Anterior cingulate cortex (tissue), 58 donors: ENCODE measurements at regions not wholly inside any gene's neighbourhood (a gene's known extent, or its start where the extent isn't known, plus 50 kb on each side); places are given as distances from the start of the nearest gene placed in this dataset.

Source experiments
- DNase-seq, 58 donors: peaks; one replicate each; lab custom pipeline; 2025; lab: John Stamatoyannopoulos, UW

DNA sequence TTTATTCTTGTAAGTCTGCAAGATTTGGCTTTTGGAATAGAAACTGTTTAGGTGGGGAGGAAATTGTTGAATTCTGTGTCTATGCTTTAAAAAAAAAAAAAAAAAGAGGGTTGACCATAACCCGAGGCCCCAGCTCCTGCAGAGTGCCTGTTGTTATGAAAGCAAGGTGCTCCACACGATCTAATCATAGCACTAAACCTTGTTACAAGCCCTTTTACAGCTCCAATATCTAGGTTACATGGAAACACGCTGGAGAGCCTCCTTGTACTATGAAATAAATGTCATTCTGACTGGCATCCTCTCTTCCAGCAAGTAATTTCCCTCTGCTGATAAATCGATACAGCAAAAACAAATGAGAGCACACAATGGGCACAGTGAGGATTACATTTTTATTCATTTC, 303.1 kb upstream of the SOX5 start:
- no peak for DNase-seq

DNA sequence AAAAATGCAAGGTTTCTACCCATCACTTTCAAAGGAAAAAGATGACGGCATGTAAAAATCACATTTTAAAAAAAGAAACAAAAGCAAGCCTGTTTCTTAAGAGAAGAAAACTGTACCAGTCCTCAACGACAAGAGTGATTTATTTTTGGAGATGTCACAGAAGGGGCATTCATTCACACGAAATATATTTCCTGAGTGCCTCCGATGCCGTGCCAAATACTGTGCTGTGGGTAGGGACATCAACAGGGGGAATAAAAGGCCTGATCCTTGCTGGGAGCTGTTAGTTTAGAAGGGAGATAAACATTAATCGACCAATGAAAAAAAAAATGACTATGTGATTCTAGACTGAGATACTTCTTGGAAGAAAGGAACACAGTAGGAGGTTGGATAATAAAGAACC, 297.5 kb upstream of the SOX5 start:
- no peak for DNase-seq

DNA sequence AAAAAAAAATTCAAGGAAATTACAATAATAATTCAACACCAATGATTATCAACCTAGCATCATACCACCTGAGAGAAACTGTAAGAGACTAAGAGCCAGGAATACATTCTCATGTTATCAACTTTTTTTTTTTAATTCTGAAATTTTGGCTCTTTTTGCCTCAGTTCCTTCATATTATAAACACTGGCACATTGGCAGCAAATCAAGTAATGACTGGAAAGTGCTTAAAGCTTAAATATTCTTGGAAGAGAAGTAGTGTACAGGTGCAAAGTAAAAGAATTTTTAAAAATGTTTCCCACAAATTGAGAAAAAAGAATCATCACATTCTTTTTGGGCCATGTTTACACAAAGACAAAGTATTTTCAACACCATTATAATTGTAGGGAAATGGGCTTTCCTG, 296.9 kb upstream of the SOX5 start:
- DNase-seq = no peak

DNA sequence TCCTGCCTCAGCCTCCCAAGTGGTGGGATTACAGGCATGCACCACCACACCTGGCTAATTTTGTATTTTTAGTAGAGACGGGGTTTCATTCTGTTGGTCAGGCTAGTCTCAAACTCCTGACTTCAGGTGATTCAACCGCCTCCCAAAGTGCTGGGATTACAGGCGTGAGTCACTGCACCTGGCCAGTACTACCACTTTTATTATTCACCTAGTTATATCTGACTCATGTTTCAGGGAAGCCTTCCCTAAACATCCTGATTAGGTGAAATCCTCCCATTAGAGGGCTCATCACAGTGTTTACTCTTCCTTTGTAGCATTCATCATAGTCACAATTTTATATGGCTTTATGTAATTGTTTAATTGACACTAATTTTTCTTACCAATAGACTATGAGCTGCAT, 295.3 kb upstream of the SOX5 start:
- DNase-seq = no peak

DNA sequence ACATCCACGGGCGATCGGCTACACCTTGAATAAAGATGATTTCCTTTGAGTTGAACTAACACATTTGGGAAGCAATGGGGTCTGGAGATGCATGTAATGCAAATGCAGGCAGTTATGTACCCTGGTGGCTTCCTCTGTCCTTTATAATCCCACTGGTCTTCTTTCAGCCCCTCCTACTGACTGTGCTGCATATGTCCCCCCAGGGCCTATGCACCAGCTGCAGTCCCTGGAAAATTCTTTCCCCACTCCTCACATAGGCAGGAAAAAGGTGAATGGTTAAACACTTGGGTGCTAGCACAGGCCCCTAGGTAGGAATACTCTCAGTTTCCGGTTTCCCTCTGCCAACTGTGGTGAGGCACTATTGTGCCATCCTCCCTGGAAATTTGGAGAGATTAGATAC, 294.8 kb upstream of the SOX5 start:
- no peak for DNase-seq

DNA sequence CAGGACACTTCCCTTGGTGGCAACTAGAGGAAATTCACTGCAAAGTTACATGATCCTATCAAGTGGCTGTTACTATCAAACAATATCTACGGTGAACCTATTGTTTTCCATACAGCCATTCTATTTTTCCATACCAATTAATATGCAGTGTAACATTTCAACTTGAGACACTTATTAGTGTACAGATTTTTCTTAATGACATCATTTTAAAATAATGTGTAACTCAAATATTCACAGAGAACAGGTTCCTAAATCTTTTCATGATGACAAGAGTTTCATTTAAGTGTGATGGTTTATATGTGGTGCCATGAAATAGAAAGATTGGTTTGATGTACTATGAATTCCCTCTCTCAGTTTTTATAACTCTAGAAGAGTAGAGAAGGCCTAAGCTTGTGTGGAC, 291.2 kb upstream of the SOX5 start:
- no peak for DNase-seq

DNA sequence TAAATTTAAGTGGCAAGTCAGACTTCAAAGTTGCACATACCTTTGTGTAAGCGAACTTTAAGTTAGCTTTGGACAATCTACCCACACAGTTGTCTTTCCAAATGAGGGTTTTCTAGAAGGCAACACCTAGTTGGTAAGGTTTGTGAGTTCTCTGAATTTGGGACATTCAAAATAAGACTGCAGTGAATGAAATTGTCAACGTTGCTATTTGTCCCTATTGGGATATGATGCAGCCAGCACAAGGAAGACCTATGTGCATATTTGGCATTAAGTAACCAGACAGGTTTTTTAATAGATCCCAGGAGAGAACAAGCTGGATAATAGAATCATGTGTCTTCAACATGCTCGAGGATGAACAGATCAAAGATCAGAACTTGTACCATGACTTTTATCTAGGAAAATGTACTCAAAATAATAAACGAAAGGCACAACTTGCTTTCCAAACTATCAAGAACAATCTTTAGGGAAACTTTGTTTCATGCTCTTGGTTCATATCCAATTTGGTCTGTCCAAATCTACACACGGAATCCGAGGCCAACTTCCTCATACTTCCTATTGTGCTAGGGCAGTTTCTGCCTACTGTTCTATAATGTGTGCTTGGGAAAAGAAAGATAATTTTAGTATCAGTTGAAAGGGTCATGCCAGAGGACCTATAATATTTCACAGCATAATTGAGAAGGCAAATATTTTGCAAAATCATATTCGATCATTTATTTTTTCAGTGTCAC, 284.2 kb upstream of the SOX5 start:
- no peak for DNase-seq

DNA sequence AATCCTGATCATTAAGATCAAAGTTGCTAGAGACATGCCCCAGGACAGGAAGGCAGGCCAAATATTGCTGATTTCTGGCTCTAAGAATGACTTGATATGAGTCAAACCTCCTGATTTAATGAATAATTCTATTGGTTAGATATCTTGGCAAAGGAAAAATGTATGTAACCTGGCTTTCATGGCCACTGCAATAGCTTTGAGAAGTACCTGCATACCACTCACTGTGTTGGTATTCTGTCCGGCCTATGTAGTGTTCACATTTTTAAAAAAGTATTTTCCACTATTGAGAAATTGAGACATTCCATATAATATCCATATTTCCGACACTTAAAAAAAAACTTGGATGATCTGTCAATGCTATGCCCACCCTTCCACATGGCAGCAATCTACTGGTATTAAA, 283.1 kb upstream of the SOX5 start:
- DNase-seq = no peak

DNA sequence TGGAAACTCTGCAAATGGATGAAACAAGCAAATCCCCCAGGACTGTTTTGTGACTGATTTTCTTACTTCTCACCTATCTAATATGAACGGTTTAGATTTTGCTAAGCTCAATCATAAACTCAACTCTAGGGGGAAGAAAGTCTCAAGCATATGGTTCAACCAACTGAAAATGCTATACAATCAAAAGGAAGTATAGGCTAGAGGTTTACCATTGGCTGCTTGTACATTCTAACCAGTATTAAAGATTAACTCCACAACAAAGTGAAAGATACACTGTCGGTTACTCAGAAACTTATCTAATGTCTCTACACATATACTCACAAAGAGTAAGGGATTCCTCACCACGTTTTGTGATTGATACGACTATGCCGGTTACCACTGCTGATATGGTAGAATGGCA, 281.8 kb upstream of the SOX5 start:
- no peak for DNase-seq

DNA sequence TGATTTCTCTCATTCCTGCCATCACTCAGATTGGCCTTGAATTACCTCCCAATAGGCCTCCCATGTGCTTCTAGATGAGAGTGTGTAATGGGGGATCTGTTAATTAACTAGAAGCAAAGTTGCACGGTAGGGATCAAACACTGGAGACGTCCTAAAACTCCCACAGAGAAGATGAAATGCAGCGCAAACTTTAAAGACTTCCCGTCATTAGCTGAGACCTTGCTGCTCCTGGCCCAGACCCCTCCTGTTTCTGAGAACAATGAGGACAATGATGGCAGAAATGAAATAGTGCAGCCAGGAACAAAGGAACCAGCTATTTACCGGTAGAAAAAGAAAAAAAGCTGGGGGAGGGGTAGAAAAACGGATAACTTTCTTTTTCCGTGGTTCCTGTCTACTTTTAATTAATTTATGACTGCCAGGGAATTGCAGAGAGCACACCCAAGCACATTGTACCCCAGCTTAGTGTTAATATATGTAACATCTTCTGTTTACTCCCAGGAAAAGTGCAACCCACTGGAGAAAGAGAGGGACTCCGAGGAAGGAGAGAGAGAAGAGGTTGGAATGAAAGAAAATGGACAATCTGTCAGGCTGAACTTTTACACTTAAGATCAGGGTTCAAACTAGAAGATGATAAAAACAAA, 280.7 kb upstream of the SOX5 start:
- DNase-seq = peak in 3 of 58 donors; percentile 20 to 41 (median 37)

DNA sequence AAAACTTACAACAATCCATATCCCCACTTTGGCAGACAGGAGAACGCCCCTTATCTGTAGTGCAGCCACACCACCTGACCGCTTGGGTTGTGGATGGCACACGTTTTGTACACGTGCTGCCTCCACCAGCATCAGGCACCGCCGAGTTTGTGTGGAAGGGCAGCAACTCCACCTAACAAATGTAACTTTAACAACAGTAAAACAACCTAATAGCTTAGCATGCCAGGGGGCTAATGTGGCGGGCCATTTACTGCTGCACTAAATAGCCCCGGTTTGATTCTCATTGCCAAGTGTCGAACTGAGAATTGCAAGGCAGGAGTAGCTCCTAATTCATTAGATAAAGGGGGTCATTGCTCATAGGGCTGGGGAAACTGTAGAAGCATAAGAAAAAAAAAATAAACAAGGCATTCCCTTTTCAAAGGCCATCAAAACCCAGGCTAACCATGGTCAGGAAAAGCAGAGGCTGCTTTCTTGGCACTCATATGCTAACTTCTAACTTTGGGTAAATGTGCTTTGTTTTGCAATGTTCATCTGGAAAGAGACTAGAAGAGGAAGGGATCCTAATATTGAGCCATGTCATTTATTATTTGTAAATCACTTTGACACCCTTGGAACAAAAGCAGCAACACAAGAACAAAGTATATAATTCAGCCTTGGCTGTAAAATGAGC, 279.7 kb upstream of the SOX5 start:
- peak in 2 of 58 donors; percentile 14 to 28 for DNase-seq

DNA sequence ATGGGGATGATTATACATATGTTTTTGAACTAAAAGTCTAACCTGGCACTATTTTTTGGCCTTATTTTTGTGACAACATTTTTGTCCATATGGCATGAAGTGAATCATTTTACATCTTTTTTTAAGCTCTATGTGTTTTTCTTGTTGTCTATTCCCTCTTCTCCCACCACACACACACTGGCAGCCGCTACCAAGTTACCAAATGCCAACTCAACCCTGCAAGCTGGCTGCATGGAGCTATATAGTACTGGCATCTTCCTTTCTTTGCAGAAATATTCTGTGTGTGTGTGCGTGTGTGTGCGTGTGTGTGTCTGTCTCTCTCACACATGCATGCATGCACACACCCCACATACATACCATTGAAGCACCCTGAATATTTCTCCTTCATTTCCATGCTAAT, 278.9 kb upstream of the SOX5 start:
- DNase-seq = peak in 26 of 58 donors; percentile 9 to 61 (median 34)

DNA sequence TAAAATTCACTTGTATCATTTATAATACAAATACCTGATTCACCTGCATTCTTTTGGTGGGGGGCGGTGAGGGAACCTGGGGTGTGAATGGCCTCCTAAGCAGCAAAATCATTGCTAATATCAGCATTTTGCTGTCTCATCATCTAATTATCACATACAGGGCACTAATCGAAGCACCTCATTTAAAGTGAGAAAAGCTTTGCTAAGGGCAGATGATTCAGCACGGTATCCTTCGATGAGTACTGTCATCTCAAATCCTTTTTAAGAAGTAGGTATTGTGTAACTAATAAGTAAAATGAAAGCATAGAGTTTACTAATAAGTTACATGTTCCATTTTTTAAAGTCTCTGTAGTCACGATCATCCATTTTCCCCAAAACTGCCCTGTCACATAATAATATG, 278.1 kb upstream of the SOX5 start:
- no peak for DNase-seq

DNA sequence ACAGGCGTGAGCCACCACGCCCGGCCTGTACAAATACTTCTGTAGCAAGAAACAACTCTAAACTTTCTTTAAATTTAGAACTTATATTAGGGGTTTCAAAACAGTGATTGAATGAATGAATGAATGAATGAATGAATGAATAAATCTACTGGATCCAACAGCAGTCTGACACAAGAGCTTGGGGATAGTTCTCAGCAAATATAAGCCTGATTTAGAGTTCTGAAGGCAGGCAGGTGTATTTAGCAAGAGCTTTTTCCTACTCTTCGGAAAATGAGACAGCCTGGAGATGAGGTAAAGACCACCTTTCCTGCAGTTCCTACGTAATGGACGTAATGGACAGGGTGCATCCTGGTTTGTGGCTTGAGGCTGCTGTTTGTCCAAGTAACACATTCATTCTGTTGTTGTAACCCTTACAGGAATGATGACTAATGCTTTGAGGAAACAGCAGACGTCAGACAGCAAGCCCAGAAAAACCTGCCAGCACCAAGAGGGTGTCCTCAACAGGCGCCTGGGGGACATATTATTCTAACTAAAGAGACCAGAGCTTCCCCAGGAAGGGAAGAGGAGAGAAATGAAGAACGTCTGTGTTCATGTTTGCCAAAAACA, 277.4 kb upstream of the SOX5 start:
- DNase-seq = peak in 3 of 58 donors; percentile 15 to 33 (median 20)

DNA sequence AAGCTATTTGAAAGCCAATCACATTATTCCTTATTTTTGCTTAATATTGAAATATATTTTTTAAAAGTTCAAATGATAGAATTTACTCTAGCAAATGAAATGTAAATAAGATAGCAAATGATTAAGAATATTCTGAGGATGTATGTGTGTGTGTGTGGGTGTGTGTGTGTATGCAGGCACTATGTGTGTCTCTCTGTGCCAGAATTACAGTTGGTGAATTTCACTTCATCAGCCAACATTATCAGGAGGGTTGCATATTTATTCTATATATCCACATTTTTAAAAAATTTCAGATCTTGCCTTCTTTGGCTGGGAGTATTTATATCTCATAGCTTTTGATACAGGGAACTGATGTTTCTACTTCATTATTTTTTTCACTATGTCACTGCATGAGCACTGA, 274.9 kb upstream of the SOX5 start:
- DNase-seq = no peak

DNA sequence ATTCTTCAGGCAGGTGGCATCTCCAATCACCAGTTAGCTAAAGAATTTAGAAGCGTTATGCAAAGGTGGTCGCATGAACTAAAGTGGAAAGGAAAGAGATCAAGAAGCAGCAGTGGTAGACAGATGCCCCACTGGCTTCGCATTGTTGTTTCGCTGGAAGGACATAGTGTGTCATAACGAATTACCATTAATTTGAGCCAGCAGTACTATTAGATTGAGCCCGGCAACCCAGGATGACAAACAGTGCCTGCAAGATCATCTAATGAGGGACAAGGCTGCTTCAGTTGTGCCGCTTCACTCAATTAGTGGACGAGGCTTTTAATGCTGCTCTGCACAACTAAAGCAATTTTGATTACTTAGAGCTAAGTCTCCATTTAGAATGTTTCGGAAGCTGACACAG, 274.5 kb upstream of the SOX5 start:
- DNase-seq = peak in 3 of 58 donors; percentile 7 to 30 (median 13)

DNA sequence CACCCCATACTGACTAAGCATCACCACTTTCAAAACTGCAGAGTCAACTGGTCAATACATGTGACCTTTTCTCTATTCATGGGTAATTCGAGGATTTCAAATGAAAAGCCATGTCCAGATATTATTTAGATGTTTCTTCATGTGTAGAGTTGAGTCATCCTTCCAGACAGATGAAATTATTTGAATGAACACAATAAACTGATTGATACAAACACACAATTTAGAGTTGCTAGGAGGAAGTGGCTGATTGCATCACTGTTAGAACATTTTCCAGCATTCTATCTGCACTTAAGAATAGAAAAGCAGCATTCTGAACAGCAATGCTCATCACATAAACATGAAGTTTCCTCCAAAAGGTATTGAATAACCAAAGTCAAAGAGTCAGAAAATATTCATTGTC, 273.5 kb upstream of the SOX5 start:
- no peak for DNase-seq

DNA sequence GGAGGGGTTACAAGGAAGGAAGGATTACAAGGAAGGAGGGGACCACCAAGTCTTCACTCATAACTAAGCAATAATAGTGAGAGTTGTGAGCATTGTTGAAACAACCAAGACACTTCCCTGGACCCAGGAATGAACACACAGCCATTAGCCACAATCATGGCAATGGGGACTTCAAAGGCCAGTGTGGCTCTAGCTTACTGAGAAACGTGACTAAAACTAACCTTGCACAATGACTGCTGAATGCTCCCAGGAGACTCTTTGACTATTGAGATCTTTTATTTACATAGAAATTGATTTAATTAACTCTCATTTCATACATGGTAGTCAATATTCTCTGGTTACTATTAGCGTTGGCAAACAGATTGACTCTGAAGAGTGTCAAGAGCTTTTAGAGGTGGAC, 263.0 kb upstream of the SOX5 start:
- no peak for DNase-seq

DNA sequence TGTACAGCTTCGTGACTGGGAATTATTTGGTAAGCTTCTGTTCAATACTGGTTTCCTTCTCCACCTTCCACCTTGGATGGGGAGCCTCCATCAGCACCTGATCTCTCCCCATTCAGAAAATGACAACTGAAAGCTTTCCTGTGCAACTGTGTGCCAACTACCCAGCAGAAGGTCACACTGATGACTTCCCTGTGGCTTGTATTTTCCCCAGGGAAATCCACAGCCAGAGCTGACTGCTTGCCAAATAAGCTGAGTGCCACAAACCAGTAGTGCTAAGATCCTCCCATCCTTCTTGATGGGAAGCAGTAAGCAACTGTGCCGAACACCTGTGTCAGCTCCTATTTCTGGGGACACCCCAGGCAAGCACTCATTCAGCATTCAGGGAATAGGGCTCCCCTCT, 257.2 kb upstream of the SOX5 start:
- no peak for DNase-seq

DNA sequence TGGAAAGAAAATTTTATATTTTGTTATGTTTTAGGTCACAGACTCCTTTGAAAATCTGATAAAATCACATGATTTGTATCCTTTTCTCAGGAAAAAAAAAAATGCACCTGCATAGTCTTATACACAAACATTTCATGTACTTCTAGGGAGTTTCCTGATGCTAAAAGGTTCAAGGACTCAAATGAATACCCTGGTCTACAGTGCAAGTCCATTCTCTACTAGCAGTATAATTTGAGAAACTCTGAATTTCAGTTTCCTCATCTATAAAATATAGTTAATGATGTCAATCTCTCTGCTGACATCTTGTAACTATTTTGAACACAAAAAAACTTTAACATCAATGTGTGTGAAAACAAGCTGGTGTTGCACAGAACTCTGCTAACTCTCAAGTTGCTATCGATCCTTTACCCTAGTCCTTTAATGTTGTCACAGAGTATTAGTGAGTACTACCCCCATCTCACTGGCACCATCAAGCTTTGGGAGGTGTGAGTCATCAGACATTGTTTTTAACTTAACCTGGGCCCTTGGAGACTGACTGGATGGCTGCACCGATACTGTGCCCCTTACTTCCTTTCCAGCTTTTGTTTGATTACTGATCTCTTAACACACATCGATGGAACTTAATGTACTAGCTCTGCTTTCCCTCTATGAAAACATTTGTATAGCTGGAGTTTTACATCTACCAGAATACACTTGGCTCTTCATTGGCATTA, 251.9 kb upstream of the SOX5 start:
- DNase-seq = no peak

DNA sequence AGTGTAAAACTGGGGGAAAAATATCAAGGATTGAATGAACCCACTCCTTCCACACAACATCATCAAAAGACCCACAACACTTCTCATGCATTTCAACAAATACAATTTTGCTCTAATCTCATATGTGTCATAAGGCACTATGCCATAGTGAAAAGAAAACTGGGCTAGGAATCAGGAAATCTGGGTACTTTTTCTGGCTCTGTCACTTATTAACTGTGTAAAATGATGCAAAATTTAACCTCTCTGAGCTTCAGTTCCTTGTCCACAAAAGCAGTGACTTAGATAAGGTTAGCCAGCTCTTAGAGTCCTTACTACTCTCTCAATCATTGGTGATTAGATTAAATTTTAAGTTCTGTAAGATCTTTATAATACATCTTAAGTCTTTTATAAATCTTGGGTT, 250.5 kb upstream of the SOX5 start:
- no peak for DNase-seq
